ENCODE measurements at regions not wholly inside any gene's neighbourhood (a gene's known extent, or its start where the extent isn't known, plus 50 kb on each side); places are given as distances from the start of the nearest gene placed in this dataset.
"Not testable (repeated sequence)": the region's sequence is repeated elsewhere in the genome, so short reads cannot be mapped to it uniquely, and the experiment has no call there.

DNA sequence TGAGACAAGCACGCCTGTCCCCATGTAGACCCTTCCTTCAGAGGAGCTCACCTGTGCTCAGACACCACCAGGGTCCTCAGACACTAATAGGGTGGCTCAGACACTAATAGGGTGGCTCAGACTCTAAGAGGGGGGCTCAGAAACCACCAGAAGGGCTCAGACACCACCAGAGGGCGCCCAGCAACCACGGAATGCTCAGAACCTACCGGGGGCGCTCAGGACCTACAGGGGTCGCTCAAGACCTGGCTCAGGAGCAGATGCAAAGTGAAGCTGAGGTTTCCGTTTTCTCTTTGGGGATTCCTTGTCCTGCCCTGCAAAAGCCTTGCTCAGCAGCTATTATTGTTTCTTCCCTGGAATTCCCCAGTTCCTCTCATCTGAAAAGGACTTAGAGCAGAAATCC lies 172.1 kb downstream of the POTEB start:
- H3K4me3 ChIP-seq (ENCODE audit: low read length); H3K9me3 ChIP-seq (ENCODE audit: control insufficient read depth, low read length); DNase-seq; H3K27me3 ChIP-seq (ENCODE audit: control insufficient read depth, insufficient read depth); ATAC-seq; H3K27ac ChIP-seq (ENCODE audit: low read length); intact Hi-C loops (cut with DNase I); H3K4me1 ChIP-seq (ENCODE audit: control insufficient read depth, insufficient read depth, low read length): not testable (repeated sequence)
- WGBS: no CpG with 5 or more reads among the region's 7 CpGs

DNA sequence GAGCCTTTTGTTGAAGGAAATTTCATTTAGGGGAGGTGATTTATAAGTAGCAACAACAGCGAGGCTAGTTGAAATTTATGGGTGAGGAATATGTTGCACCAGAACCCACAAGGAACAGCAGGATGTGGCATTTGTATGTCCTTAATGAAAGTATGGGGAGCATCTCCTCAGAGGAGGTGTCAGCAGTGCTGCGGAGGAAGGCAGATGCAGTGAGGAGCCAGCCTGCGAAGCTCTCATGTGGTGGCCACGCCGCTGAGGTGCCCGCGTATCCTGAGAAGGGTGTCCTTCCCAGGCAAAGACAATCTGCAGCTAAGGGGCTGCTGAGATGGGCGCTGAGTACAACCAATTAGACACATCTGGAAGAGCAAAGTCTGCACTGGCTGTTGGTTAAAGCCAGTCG lies 178.9 kb downstream of the POTEB start:
- H3K27ac ChIP-seq (ENCODE audit: low read length); H3K4me3 ChIP-seq (ENCODE audit: low read length); DNase-seq; H3K4me1 ChIP-seq (ENCODE audit: control insufficient read depth, insufficient read depth, low read length); intact Hi-C loops (cut with DNase I); H3K9me3 ChIP-seq (ENCODE audit: control insufficient read depth, low read length); ATAC-seq; H3K27me3 ChIP-seq (ENCODE audit: control insufficient read depth, insufficient read depth): not testable (repeated sequence)
- WGBS: no CpG with 5 or more reads among the region's 9 CpGs

GRCh38 chr15:21695089-21695488 lies 182.4 kb downstream of the POTEB start:
- H3K27ac ChIP-seq (ENCODE audit: low read length); H3K9me3 ChIP-seq (ENCODE audit: control insufficient read depth, low read length); H3K27me3 ChIP-seq (ENCODE audit: control insufficient read depth, insufficient read depth); ATAC-seq; H3K4me1 ChIP-seq (ENCODE audit: control insufficient read depth, insufficient read depth, low read length); intact Hi-C loops (cut with DNase I); DNase-seq; H3K4me3 ChIP-seq (ENCODE audit: low read length): not testable (repeated sequence)
- no CpG with 5 or more reads among the region's 7 CpGs for WGBS

DNA sequence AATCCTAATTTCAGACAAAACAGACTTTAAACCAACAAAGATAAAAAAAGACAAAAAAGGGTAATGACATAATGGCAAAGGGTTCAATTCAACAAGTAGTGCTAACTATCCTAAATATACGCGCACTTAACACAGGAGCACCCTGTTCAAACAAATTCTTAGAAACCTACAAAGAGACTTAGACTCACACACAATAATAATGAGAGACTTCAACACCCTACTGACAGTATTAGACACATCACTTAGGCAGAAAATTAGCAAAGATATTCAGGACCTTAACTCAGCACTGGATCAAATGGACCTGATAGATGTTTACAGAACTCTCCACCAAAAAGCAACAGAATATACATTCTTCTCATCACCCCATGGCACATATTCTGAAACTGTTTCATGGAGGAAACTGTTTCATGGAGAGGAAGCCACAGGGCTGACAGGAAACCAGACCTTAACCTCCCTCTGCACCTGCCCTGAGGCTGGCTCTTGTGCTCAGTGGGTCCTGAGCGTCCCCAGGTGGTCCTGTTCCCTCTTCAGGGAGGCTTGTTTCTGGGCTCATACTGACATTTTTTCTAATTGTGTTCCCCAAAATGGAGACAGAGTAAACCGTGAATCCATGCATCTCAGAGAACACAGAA lies 184.9 kb downstream of the POTEB start:
- H3K27me3 ChIP-seq (ENCODE audit: control insufficient read depth, insufficient read depth); intact Hi-C loops (cut with DNase I); H3K4me3 ChIP-seq (ENCODE audit: low read length); H3K27ac ChIP-seq (ENCODE audit: low read length); ATAC-seq; DNase-seq; H3K4me1 ChIP-seq (ENCODE audit: control insufficient read depth, insufficient read depth, low read length); H3K9me3 ChIP-seq (ENCODE audit: control insufficient read depth, low read length): not testable (repeated sequence)
- WGBS: no CpG with 5 or more reads among the region's 4 CpGs

DNA sequence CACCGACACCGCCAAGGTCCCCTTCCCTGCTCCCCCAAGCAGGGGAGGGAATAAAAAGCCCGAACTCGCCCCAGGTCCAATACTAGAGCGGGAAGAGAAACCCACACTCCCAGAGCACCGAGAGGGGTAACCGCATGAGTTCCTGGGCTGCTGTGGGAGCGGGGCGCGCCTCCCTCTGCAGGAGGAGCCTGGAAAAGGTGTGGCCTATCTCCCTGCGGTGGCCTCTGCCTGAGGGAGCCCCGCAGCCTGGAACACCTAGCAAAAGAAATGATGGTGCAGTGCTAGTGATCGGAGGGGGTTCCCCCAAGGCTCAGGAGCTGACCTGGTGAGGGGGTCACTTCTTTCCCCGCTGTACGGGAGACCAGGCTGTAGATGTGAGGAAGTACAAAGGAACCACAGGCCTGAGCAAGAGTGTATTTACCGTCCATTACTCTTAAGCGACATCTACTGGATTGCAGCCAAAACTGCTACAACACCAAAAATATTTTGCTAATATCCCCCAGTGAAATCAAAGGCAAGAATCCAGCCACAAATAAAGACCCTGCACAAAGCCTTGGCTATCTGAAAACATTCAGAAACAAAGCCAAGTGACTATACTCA lies 216.6 kb upstream of the POTEB3 start:
- DNase-seq; H3K4me1 ChIP-seq (ENCODE audit: control insufficient read depth, insufficient read depth, low read length); H3K9me3 ChIP-seq (ENCODE audit: control insufficient read depth, low read length); H3K4me3 ChIP-seq (ENCODE audit: low read length); intact Hi-C loops (cut with DNase I); ATAC-seq; H3K27me3 ChIP-seq (ENCODE audit: control insufficient read depth, insufficient read depth); H3K27ac ChIP-seq (ENCODE audit: low read length): not testable (repeated sequence)
- no CpG with 5 or more reads among the region's 17 CpGs for WGBS

DNA sequence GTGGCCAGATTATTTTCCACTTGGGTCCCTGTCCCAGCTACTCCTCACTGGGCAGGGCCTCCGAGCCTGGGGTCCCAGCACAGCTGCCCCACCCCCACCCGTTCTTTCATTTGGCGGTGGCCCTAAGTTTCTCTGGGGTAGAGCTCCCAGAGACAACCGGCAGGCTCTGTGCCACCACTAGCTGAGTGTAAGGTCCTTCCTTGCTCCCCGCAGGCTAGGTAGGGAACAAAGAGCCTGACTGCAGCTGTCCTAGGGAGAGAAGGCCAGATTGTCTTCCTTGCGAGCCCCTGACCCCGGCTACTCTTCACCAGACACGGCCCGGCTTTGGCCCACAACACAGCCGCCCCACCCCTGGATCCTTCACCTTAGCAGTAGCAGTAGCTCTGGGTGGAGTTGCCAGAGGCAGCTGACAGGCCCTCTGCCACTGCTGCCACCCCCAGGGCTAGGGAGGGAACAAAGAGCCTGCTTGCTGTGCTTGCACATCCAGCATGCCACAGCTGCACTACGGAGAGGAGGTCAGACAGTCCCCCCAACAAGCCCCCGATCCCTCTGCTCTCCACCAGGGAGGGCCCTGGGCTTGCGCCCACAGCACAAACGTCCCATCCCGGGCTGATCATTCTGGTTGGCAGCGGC lies 215.9 kb upstream of the POTEB3 start:
- intact Hi-C loops (cut with DNase I); H3K9me3 ChIP-seq (ENCODE audit: control insufficient read depth, low read length); H3K4me1 ChIP-seq (ENCODE audit: control insufficient read depth, insufficient read depth, low read length); H3K27me3 ChIP-seq (ENCODE audit: control insufficient read depth, insufficient read depth); ATAC-seq; H3K4me3 ChIP-seq (ENCODE audit: low read length); H3K27ac ChIP-seq (ENCODE audit: low read length); DNase-seq: not testable (repeated sequence)
- no CpG with 5 or more reads among the region's 16 CpGs for WGBS

DNA sequence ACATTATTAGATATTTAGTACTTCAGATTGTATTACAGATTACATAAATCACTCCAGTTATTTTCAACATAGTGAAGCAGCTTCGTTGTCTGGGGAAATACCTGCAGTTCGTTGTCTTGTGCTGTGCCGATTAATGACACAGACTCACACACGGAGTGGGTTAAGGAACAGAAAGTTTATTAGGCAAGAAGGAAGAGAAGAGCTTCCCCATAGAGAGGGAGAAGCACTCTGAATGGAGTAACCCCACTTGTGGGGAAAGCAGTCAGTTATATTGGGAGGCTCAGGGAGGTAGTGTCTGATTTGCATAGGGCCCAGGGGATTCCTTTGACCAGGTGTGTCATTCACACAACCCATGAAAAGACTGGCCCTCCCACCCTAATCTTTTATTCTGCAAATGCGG lies 213.4 kb upstream of the POTEB3 start:
- intact Hi-C loops (cut with DNase I): not testable (repeated sequence)

GRCh38 chr15:21638770-21639169 lies 198.5 kb upstream of the POTEB3 start:
- ATAC-seq; H3K27ac ChIP-seq (ENCODE audit: low read length); H3K4me1 ChIP-seq (ENCODE audit: control insufficient read depth, insufficient read depth, low read length); H3K27me3 ChIP-seq (ENCODE audit: control insufficient read depth, insufficient read depth); H3K4me3 ChIP-seq (ENCODE audit: low read length); intact Hi-C loops (cut with DNase I); DNase-seq; H3K9me3 ChIP-seq (ENCODE audit: control insufficient read depth, low read length): not testable (repeated sequence)
- no CpG with 5 or more reads among the region's 2 CpGs for WGBS

More for the DNA sequence above, 213.4 kb upstream of the POTEB3 start:
- not testable (repeated sequence) for H3K27me3 ChIP-seq (ENCODE audit: control insufficient read depth, insufficient read depth); ATAC-seq; H3K4me3 ChIP-seq (ENCODE audit: low read length); H3K4me1 ChIP-seq (ENCODE audit: control insufficient read depth, insufficient read depth, low read length); H3K9me3 ChIP-seq (ENCODE audit: control insufficient read depth, low read length); H3K27ac ChIP-seq (ENCODE audit: low read length); DNase-seq
- WGBS: no CpG with 5 or more reads among the region's 5 CpGs

GRCh38 chr15:21626694-21627093 lies 186.4 kb upstream of the POTEB3 start:
- DNase-seq; intact Hi-C loops (cut with DNase I): not testable (repeated sequence)

DNA sequence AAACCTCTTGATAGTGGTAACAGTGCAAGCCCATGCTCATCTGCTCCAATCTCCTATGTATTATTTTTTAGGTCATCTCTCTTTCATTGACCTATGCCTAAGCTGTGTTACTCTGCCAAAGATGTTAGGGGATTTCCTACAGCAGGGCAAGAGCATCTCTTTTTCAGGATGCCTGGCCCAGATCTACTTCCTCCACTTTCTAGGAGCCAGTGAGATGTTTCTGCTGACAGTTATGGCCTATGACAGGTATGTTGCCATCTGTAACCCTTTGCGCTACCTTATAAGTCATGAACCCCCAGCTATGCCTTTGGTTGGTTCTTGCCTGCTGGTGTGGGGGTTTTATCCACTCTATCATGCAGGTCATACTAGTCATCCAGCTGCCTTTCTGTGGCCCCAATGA lies 168.9 kb upstream of the POTEB3 start:
- WGBS: 96% methylated on average over 1 of the region's 1 CpG
- H3K4me1 ChIP-seq (ENCODE audit: control insufficient read depth, insufficient read depth, low read length); H3K27ac ChIP-seq (ENCODE audit: low read length); DNase-seq; ATAC-seq; intact Hi-C loops (cut with DNase I); H3K4me3 ChIP-seq (ENCODE audit: low read length); H3K27me3 ChIP-seq (ENCODE audit: control insufficient read depth, insufficient read depth); H3K9me3 ChIP-seq (ENCODE audit: control insufficient read depth, low read length): not testable (repeated sequence)

More at GRCh38 chr15:21626694-21627093, 186.4 kb upstream of the POTEB3 start:
- H3K4me3 ChIP-seq (ENCODE audit: low read length); ATAC-seq; H3K27me3 ChIP-seq (ENCODE audit: control insufficient read depth, insufficient read depth); H3K27ac ChIP-seq (ENCODE audit: low read length); H3K9me3 ChIP-seq (ENCODE audit: control insufficient read depth, low read length); H3K4me1 ChIP-seq (ENCODE audit: control insufficient read depth, insufficient read depth, low read length): not testable (repeated sequence)

GRCh38 chr15:21565426-21565825 lies 125.1 kb upstream of the POTEB3 start:
- intact Hi-C loops (cut with DNase I); H3K4me3 ChIP-seq (ENCODE audit: low read length); ATAC-seq; H3K27ac ChIP-seq (ENCODE audit: low read length); H3K9me3 ChIP-seq (ENCODE audit: control insufficient read depth, low read length); H3K27me3 ChIP-seq (ENCODE audit: control insufficient read depth, insufficient read depth); H3K4me1 ChIP-seq (ENCODE audit: control insufficient read depth, insufficient read depth, low read length); DNase-seq: not testable (repeated sequence)
